Mucosa of rectum (tissue), 2 donors: ENCODE measurements at regions not wholly inside any gene's neighbourhood (a gene's known extent, or its start where the extent isn't known, plus 50 kb on each side); places are given as distances from the start of the nearest gene placed in this dataset.

Experiments
- H3K27ac ChIP-seq, 2 donors: one replicate each; pipeline ENCODE4 v1.7.0; 2013; ENCODE audit warnings: inconsistent platforms in 2 of 2, low read depth in 2 of 2, low read length in 2 of 2
- H3K27me3 ChIP-seq, 2 donors: one replicate each; pipeline ENCODE4 v1.7.0; 2013; ENCODE audit warnings: low read length in 2 of 2; ENCODE audit not compliant: control insufficient read depth in 2 of 2, insufficient read depth in 2 of 2
- H3K36me3 ChIP-seq, 2 donors: one replicate each; pipeline ENCODE4 v1.7.0; 2013; ENCODE audit warnings: low read length in 2 of 2; ENCODE audit not compliant: control insufficient read depth in 2 of 2, insufficient read depth in 2 of 2
- H3K4me1 ChIP-seq, 2 donors: one replicate each; pipeline ENCODE4 v1.7.0; 2013; ENCODE audit warnings: low read length in 2 of 2, mild to moderate bottlenecking in 1 of 2; ENCODE audit not compliant: control insufficient read depth in 2 of 2, insufficient read depth in 2 of 2
- H3K4me3 ChIP-seq, 2 donors: one replicate each; pipeline ENCODE4 v1.7.0; 2013; ENCODE audit warnings: low read length in 2 of 2
- H3K9ac ChIP-seq, 2 donors: one replicate each; pipeline ENCODE4 v1.7.0; 2013; ENCODE audit warnings: low read length in 2 of 2, low read depth in 1 of 2, mild to moderate bottlenecking in 1 of 2
- H3K9me3 ChIP-seq, 2 donors: one replicate each; pipeline ENCODE4 v1.7.0; 2013; ENCODE audit warnings: low read length in 2 of 2; ENCODE audit not compliant: control insufficient read depth in 2 of 2
- donor health status: healthy.
- donor health status: Normal muscosa, but diverticular disease.

DNA sequence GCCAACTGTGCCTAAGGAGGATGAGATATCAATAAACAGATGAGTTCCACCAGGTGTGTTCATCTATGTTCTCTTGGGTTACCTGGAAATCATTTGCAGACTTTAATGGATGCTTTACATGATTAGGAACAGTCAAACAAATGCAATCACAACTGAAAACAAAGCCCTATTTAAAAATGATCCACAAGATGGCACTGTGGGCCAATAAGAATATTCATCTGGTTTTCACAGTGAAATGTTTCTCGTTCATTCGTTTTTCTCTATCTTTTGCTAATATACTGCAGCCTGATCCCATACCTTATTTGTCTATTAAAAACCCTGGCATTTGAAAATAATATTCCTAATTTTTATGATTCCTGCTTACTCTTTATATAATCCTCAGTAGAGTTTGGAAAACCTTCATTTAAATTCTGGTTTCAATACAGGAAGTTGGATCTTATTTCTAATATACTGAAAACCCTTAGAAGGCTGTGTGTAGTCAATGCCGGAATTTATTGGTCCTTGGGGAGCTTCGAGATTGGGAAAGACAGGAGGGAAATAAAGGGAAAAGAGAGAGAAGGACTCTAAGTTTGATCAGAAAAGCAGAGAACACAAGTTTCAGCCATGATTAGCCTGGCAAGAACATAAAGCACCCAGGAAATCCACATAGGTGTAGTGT is 63.8 kb upstream of the TAPT1 start:
- no peak overlapping the region for H3K9ac ChIP-seq
- peak overlapping the region in 1 of 2 donors; percentile 4 for H3K4me3 ChIP-seq
- no peak overlapping the region for H3K27ac ChIP-seq

GRCh38 chr4:16284050-16284449 is 57.8 kb upstream of the TAPT1 start:
- Histone ChIP-seq H3K36me3 (no peaks in the 10 kb centered on the region), H3K27ac (no peak overlapping the region), H3K4me3 (no peak overlapping the region), H3K27me3 (no peaks in the 10 kb centered on the region), H3K9ac (no peak overlapping the region), H3K4me1 (no peaks in the 10 kb centered on the region), H3K9me3 (no peaks in the 10 kb centered on the region)

More for the DNA sequence above, 63.8 kb upstream of the TAPT1 start:
- Histone ChIP-seq H3K9me3 (no peaks in the 10 kb centered on the region), H3K4me1 (peaks cover 0 to 7% of the 10 kb centered on the region in 2 donors), H3K27me3 (no peaks in the 10 kb centered on the region), H3K36me3 (no peaks in the 10 kb centered on the region)

GRCh38 chr4:16278178-16278577 is 51.9 kb upstream of the TAPT1 start:
- Histone ChIP-seq H3K27me3 (no peaks in the 10 kb centered on the region), H3K4me3 (no peak overlapping the region), H3K27ac (no peak overlapping the region), H3K4me1 (no peaks in the 10 kb centered on the region), H3K36me3 (no peaks in the 10 kb centered on the region), H3K9ac (no peak overlapping the region), H3K9me3 (peaks cover 0 to 3% of the 10 kb centered on the region in 2 donors)
